ENCODE measurements at regions not wholly inside any gene's neighbourhood (a gene's known extent, or its start where the extent isn't known, plus 50 kb on each side); places are given as distances from the start of the nearest gene placed in this dataset.

GRCh38 chr9:28887188-28887884, 1314.1 kb upstream of the C9orf72 start:
- no peak for DNase-seq (ENCODE audit: low read depth in 4 of 4, low spot score in 1 of 4)

- DNase-seq (ENCODE audit: low read depth in 4 of 4, low spot score in 1 of 4): no peak
These were observed 1315.5 kb upstream of the C9orf72 start for GRCh38 chr9:28888806-28889205.

GRCh38 chr9:28892538-28892937, 1319.3 kb upstream of the C9orf72 start:
- DNase-seq (ENCODE audit: low read depth in 4 of 4, low spot score in 1 of 4): no peak

GRCh38 chr9:28899267-28899666, 1326.0 kb upstream of the C9orf72 start:
- DNase-seq (ENCODE audit: low read depth in 4 of 4, low spot score in 1 of 4): no peak

- no peak for DNase-seq (ENCODE audit: low read depth in 4 of 4, low spot score in 1 of 4)
These were observed 1326.6 kb upstream of the C9orf72 start for GRCh38 chr9:28899926-28900325.

- no peak for DNase-seq (ENCODE audit: low read depth in 4 of 4, low spot score in 1 of 4)
These were observed 1327.1 kb upstream of the C9orf72 start for GRCh38 chr9:28900406-28900805.

- DNase-seq (ENCODE audit: low read depth in 4 of 4, low spot score in 1 of 4): no peak
These were observed 1336.2 kb upstream of the C9orf72 start for GRCh38 chr9:28909526-28909925.

GRCh38 chr9:28912621-28913020, 1339.3 kb upstream of the C9orf72 start:
- no peak for DNase-seq (ENCODE audit: low read depth in 4 of 4, low spot score in 1 of 4)

GRCh38 chr9:28915202-28915930, 1342.1 kb upstream of the C9orf72 start:
- no peak for DNase-seq (ENCODE audit: low read depth in 4 of 4, low spot score in 1 of 4)

- no peak for DNase-seq (ENCODE audit: low read depth in 4 of 4, low spot score in 1 of 4)
These were observed 1343.1 kb upstream of the C9orf72 start for GRCh38 chr9:28916348-28916747.

- no peak for DNase-seq (ENCODE audit: low read depth in 4 of 4, low spot score in 1 of 4)
These were observed 1348.7 kb upstream of the C9orf72 start for GRCh38 chr9:28921857-28922500.

GRCh38 chr9:28922891-28923290, 1349.6 kb upstream of the C9orf72 start:
- DNase-seq (ENCODE audit: low read depth in 4 of 4, low spot score in 1 of 4): no peak

- DNase-seq (ENCODE audit: low read depth in 4 of 4, low spot score in 1 of 4): no peak
These were observed 1350.1 kb upstream of the C9orf72 start for GRCh38 chr9:28923351-28923750.

GRCh38 chr9:28925157-28925556, 1351.9 kb upstream of the C9orf72 start:
- no peak for DNase-seq (ENCODE audit: low read depth in 4 of 4, low spot score in 1 of 4)

GRCh38 chr9:28926306-28926705, 1353.0 kb upstream of the C9orf72 start:
- no peak for DNase-seq (ENCODE audit: low read depth in 4 of 4, low spot score in 1 of 4)

- DNase-seq (ENCODE audit: low read depth in 4 of 4, low spot score in 1 of 4): no peak
These were observed 1354.4 kb upstream of the C9orf72 start for GRCh38 chr9:28927691-28928090.

- no peak for DNase-seq (ENCODE audit: low read depth in 4 of 4, low spot score in 1 of 4)
These were observed 1356.2 kb upstream of the C9orf72 start for GRCh38 chr9:28929433-28929832.

- DNase-seq (ENCODE audit: low read depth in 4 of 4, low spot score in 1 of 4): no peak
These were observed 1357.5 kb upstream of the C9orf72 start for GRCh38 chr9:28930766-28931165.

- DNase-seq (ENCODE audit: low read depth in 4 of 4, low spot score in 1 of 4): no peak
These were observed 1360.8 kb upstream of the C9orf72 start for GRCh38 chr9:28934111-28934510.

GRCh38 chr9:28938981-28939380, 1365.7 kb upstream of the C9orf72 start:
- no peak for DNase-seq (ENCODE audit: low read depth in 4 of 4, low spot score in 1 of 4)

- DNase-seq (ENCODE audit: low read depth in 4 of 4, low spot score in 1 of 4): no peak
These were observed 1368.6 kb upstream of the C9orf72 start for GRCh38 chr9:28941856-28942255.

GRCh38 chr9:28942941-28943340, 1369.7 kb upstream of the C9orf72 start:
- no peak for DNase-seq (ENCODE audit: low read depth in 4 of 4, low spot score in 1 of 4)

All from stimulated activated CD4-positive, alpha-beta T cell treated with anti-CD3 and anti-CD28 coated beads, Interleukin-1b, Interleukin-23, amount 100 ng/mL, for 24 hours (primary cell).